ENCODE measurements at regions not wholly inside any gene's neighbourhood (a gene's known extent, or its start where the extent isn't known, plus 50 kb on each side); places are given as distances from the start of the nearest gene placed in this dataset.

DNA sequence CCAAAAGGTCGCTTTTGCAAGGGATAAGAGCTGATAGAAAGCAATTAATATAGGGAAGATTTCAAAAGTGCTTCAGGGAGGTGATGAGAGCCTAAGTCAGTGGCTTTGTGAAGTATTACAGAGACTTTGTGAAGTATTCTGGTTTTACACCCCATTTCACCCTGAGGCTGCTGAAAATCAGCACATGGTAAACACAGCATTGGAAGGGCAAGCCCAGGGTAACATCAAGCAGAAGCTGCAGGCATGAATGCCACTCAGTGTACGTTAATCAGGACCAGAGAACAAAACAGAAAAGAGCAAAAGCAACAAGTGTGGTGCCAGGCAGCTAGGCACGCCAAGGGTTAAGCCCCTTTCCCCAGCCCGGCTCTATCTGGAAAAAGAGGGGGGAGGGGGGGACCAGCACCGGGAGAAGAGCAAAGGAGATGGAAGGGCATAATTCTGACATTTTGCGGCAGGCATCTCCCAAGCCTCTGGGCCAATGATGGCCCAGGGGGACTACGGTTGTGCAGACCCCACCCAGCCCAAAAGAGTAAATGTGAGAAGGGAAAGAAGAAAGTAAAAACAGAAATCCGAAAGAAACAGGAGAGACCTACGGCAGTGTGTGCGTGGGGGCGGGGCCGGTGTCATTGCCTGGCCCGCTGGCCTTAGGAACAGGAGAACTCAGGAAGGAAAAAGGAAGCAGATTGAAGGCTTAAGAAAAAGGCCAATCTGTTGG is 58.9 kb downstream of the DHRS2 start:
- DNase-seq (ENCODE audit: low spot score in 2 of 2) (no peak), FAIRE-seq (no peak)

- no peak for FAIRE-seq
- no peak for DNase-seq (ENCODE audit: low spot score in 2 of 2)
Measured at GRCh38 chr14:23695664-23695999, 59.5 kb downstream of the DHRS2 start.

- no peak for DNase-seq (ENCODE audit: low spot score in 2 of 2)
- FAIRE-seq: no peak
Measured at GRCh38 chr14:23696701-23697239, 60.6 kb downstream of the DHRS2 start.

GRCh38 chr14:23697680-23698079 is 61.5 kb downstream of the DHRS2 start:
- no peak for DNase-seq (ENCODE audit: low spot score in 2 of 2)
- FAIRE-seq: no peak

DNA sequence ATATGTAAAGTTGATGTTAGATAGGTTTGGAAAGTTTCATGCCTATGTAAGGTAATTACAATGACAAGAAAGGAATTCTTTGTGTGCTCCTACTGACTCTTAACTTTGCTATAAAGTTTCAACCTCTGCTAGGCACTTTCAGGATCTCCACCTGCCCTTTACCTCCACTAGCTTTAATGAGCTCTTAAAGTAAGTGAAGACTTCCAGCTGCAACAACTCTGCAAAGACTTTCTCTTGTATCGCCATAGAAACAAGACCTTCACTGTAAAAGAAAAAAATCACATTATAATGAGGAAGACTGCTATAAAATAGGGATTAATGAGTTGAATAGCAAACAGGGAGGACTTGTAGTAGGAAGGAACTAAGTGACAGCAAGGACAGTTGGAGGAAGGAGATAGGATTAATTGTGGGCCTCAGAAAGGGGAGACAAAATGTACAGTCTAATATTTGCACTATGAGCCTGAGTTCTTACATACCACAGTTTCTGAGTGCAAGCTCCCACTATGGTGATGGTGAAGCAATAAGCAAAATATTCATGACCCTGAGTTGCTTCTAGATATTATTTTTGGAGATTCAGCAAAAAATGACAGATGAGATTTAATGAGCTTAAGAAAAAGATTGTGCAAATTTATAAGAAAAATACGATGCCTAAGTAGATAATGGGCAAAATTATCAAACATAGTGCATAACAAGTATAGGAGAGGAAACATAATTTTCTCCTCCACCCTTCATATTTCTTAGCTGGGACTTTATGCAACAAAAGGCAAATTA is 66.7 kb downstream of the DHRS2 start:
- no peak for DNase-seq (ENCODE audit: low spot score in 2 of 2)
- no peak for FAIRE-seq

GRCh38 chr14:23704890-23705289 is 68.7 kb downstream of the DHRS2 start:
- DNase-seq (ENCODE audit: low spot score in 2 of 2) (no peak), FAIRE-seq (peak; percentile 84)

GRCh38 chr14:23707415-23707814 is 71.3 kb downstream of the DHRS2 start:
- DNase-seq (ENCODE audit: low spot score in 2 of 2): no peak
- no peak for FAIRE-seq

DNA sequence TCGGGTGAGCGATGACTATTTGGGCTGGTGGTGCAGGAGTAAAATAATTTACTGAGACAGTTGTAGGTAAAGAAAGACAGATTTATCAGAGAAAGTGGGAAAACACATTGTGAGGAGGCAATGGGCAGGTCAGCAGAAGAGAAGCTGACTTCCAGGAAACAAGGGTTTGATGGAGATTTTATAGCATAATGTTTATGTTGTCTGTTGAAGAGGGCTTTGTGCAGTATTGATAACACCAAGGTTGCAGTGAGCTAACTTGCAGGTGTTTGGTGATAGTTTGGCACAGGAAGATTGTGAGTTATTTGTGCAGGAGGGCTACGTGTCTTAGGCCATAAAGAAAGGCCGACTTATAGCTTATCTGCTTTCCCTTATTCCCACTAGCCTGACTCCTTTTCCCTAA is 72.2 kb downstream of the DHRS2 start:
- DNase-seq (ENCODE audit: low spot score in 2 of 2): no peak
- FAIRE-seq: no peak

- no peak for FAIRE-seq
Measured at GRCh38 chr14:23709923-23710322, 73.8 kb downstream of the DHRS2 start.

DNA sequence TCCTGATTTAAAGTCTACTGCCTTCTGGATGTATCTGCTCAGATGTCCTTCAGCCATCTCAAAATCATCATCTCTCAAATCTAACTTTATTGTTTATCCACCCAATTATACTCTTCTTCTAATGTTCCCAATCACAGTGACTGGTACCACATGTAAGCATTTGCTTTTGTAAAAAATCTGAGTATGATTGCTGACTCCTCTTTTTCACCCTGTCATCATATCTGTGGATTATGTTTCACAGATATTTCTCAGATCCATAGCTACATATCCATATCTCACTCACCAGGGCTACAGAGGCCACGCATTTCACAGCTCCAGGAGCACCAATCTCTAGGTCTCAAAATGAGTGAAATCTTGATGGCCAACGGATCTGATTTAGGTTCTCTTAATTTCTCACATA is 76.1 kb downstream of the DHRS2 start:
- no peak for FAIRE-seq

More at GRCh38 chr14:23709923-23710322, 73.8 kb downstream of the DHRS2 start:
- no peak for DNase-seq (ENCODE audit: low spot score in 2 of 2)

GRCh38 chr14:23719225-23719985 is 83.2 kb downstream of the DHRS2 start:
- DNase-seq (ENCODE audit: low spot score in 2 of 2) (no peak), FAIRE-seq (no peak)

More for the DNA sequence above, 76.1 kb downstream of the DHRS2 start:
- DNase-seq (ENCODE audit: low spot score in 2 of 2): no peak

GRCh38 chr14:23722675-23723074 is 86.5 kb downstream of the DHRS2 start:
- FAIRE-seq (no peak), DNase-seq (ENCODE audit: low spot score in 2 of 2) (no peak)

DNA sequence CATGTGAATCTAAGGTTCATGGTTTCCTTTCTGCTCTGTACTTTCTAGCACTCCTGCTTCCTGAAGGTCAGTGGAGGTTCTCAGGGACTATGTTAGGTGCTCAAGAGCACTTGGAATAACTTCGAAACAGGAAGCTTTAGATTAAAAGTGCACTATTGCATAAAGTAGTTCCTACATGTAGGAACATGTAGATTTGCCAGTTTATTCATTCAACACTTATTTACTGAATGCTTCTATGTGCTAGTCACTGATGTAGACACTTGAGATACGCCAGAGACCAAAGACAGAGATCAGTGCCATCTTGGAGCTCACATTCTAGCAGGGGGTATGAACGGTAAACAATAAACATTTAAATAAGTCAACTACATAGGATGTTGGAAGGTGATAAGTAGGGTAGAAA is 87.7 kb downstream of the DHRS2 start:
- no peak for FAIRE-seq
- DNase-seq (ENCODE audit: low spot score in 2 of 2): no peak

DNA sequence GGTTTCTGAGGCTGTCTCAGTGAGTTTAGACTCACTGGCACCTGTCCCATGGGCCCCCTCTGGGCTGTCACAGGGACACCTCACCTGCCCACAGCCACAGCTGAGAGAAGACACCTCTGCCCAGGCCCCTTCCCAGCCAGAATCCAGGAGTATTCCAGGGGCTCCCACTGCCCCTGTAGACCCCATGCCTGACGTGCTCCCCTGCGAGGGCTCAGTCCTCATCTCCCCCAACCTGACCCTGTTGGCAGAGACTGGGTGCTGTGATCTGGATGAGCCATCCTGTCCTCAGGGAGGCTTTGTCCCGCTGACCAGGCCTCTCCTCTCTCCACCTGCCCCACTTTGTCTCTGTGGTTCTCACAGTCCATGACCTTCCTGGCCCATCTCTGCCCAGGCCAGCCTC is 89.4 kb downstream of the DHRS2 start:
- DNase-seq (ENCODE audit: low spot score in 2 of 2): no peak
- no peak for FAIRE-seq

GRCh38 chr14:23725980-23726710 is 90.0 kb downstream of the DHRS2 start:
- DNase-seq (ENCODE audit: low spot score in 2 of 2) (no peak), FAIRE-seq (no peak)

DNA sequence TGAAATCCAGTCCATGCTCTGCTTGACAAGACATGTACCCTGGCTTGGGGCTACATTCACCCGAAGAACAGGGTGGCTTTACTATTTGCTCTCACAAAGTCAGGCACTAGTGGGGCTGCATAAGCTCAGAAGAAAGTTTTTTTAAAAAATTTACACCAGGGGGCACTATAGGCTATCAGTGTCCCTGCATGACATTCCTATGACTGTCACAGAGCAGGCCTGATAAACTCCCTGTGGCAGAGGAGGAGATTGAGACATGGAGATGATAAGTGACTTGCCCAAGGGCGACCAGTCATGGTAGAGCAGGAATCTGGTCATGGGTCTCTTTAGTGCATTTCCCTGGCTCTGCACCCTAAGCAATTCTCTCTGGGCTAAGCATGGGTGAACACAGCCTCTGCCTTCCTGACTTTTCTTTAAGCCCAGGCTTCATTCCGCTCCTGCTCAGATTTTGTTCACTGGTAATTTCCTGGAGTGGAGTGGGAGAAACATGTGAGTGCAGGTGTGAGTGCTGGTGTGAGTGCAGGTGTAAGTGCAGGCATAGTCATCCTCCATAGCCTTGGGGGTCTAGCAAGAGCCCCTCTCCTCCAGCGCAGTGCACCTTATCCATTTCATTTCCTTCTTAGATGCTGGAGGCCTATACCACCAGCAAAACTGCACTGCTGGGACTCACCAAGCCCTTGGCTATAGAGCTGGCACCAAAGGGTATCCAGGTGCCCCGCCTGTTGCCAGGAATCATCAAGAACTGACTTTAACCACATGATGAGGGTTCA is 91.6 kb downstream of the DHRS2 start:
- FAIRE-seq (no peak), DNase-seq (ENCODE audit: low spot score in 2 of 2) (peak; percentile 17 to 48)

DNA sequence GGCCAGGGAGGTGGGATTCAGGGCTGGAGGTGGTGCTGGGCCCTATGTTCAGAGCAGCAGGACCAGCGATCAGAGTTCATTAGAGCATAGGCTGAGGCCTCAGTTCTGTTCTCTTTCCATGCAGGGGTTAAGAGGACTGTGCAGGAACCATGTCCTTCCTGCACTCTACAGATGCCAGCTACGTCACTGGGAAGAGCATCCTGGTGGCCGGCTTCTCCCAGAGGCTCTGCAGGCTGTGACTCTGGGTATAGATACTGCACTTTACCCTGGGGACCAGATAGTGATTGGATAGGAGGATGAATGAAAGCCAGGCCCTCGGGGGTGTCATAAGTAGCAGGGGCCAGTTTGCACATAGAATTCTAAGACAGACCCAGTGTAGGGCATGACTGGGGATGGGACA is 92.6 kb downstream of the DHRS2 start:
- no peak for FAIRE-seq
- DNase-seq (ENCODE audit: low spot score in 2 of 2): no peak

DNA sequence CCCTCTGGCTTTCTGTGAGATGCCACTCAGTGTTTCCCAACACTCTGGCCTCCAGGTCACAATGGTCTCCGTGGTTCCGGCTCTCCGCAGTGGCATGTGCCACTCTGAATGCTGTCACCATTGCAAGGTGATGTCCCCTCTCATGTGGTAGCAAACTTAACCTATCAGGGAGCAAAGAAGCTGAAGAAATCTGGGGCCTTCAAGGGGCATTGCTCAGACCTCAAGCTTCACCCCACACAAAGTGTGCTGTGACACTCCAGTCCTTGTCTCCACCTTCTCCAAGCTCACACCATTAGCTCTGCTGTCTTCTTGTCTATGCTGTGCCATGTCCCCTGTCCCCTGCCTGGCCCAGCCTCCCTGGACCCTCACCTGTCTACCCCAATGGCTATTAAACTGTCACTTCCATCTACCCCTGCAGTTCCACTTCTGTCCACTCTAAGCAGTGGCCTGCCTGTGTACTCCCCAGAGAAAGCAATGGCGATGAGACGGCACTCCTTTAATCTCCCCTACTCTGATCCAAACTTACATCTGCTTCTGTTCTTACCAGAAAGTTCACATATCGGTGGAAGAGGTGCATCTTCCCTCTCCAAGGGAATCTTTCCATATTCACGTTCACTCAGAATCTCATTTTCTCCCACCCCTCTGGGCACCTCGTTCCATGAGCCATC is 93.7 kb downstream of the DHRS2 start:
- DNase-seq (ENCODE audit: low spot score in 2 of 2): no peak
- no peak for FAIRE-seq

- no peak for FAIRE-seq
Measured at GRCh38 chr14:23735394-23735793, 99.2 kb downstream of the DHRS2 start.

More at GRCh38 chr14:23735394-23735793, 99.2 kb downstream of the DHRS2 start:
- DNase-seq (ENCODE audit: low spot score in 2 of 2): no peak
